GM12878 (cell line): ENCODE measurements at regions not wholly inside any gene's neighbourhood (a gene's known extent, or its start where the extent isn't known, plus 50 kb on each side); places are given as distances from the start of the nearest gene placed in this dataset.

ENCODE experiments used
- ATAC-seq: fragments of 200-7000 bp; cut with Tn5 transposase; 3 replicates; pipeline ENCODE4 v1.9.1; 2020; ENCODE audit warnings: mild to moderate bottlenecking, moderate library complexity
- BruUV-seq: library from RNA; stranded (reverse); fragments of 400-500 nt; replicated peaks from 2 replicates; lab custom pipeline; 2021; lab: Mats Ljungman, UMichigan
- CTCF ChIA-PET: fragments of 300-600 bp; sonication (Branson Sonifier 250); formaldehyde crosslinking; extraction: SDS; loops from one replicate; lab custom pipeline; 2021; ENCODE audit warnings: inconsistent platforms; lab: Yijun Ruan, JAX
- POLR2A ChIA-PET: fragments of 350-600 bp; formaldehyde crosslinking; extraction: SDS; loops from one replicate; lab custom pipeline; 2021; ENCODE audit warnings: inconsistent platforms; lab: Charles Lee
- RAD21 ChIA-PET: fragments of 300-600 bp; sonication (Branson Sonifier 250); formaldehyde crosslinking; loops from one replicate; lab custom pipeline; 2023; ENCODE audit warnings: antibody characterized with exemption; ENCODE audit not compliant: unreplicated experiment; lab: Charles Lee
- SMC1A ChIA-PET: fragments of 300-600 bp; sonication (Branson Sonifier 250); formaldehyde crosslinking; loops from one replicate; lab custom pipeline; 2023; ENCODE audit not compliant: unreplicated experiment, uncharacterized antibody; lab: Charles Lee
- DNase-seq: peaks from one replicate; pipeline ENCODE4 v3.0.0-alpha.2; 2011; ENCODE audit warnings: low read depth, low spot score
- FAIRE-seq: peaks from 3 replicates; lab custom pipeline; 2011; peaks lifted over from hg19 to GRCh38; lab: Jason Lieb, UNC
- H2AFZ ChIP-seq: 2 replicates; pipeline ENCODE4 v1.6.0; 2011; ENCODE audit warnings: low read depth, low read length, control low read depth; ENCODE audit not compliant: control insufficient read depth
- H3K27ac ChIP-seq: 2 replicates; pipeline ENCODE4 v1.5.1; 2011; ENCODE audit warnings: control low read depth; ENCODE audit not compliant: control insufficient read depth, insufficient read depth
- H3K27me3 ChIP-seq, 2 experiments: replicated peaks in 1 of 2; 2 replicates each; pipeline versions ENCODE4 v1.6.0 to v1.6.1; 2011; ENCODE audit warnings: low read length in 1 of 2; ENCODE audit not compliant: control insufficient read depth in 2 of 2, insufficient read depth in 2 of 2
- H3K36me3 ChIP-seq, 2 experiments: 2 replicates each; pipeline ENCODE4 v1.5.1; 2011; ENCODE audit warnings: low read length in 1 of 2; ENCODE audit not compliant: control insufficient read depth in 2 of 2, insufficient read depth in 2 of 2
- H3K4me1 ChIP-seq: 2 replicates; pipeline ENCODE4 v1.6.1; 2011; ENCODE audit warnings: mild to moderate bottlenecking, low read length, moderate library complexity, mixed read lengths; ENCODE audit not compliant: control insufficient read depth, insufficient read depth
- H3K4me2 ChIP-seq: 2 replicates; pipeline ENCODE4 v1.6.0; 2011; ENCODE audit warnings: control low read depth; ENCODE audit not compliant: control insufficient read depth, insufficient read depth
- H3K4me3 ChIP-seq: fragments of 200-600 bp; sonication (generic); 2 replicates; pipeline ENCODE4 v1.5.1; 2016
- H3K79me2 ChIP-seq: 2 replicates; pipeline ENCODE4 v1.6.0; 2011; ENCODE audit warnings: low read length; ENCODE audit not compliant: control insufficient read depth, insufficient read depth
- H3K9ac ChIP-seq: 2 replicates; pipeline ENCODE4 v1.8.0; 2011; ENCODE audit warnings: low read length, control low read depth, mixed read lengths; ENCODE audit not compliant: control insufficient read depth, insufficient read depth
- H3K9me3 ChIP-seq: replicated peaks from 3 replicates; pipeline ENCODE4 v1.5.1; 2011; ENCODE audit warnings: mild to moderate bottlenecking, low read length; ENCODE audit not compliant: control insufficient read depth, insufficient read depth
- H4K20me1 ChIP-seq: 2 replicates; pipeline ENCODE4 v1.6.0; 2011; ENCODE audit not compliant: control insufficient read depth, insufficient read depth
- BCL11A ChIP-seq: IDR thresholded peaks from 2 replicates; pipeline ENCODE4 v1.6.1; 2011; ENCODE audit warnings: low read depth, low read length
- BMI1 ChIP-seq: fragments of 450-650 bp; IDR thresholded peaks from 2 replicates; pipeline ENCODE4 v1.6.1; 2016; ENCODE audit warnings: mild to moderate bottlenecking, moderate library complexity, borderline replicate concordance
- CHD1 ChIP-seq: IDR thresholded peaks from 2 replicates; pipeline ENCODE4 v1.6.1; 2012; ENCODE audit warnings: low read depth, low read length, improper control_type of control experiment
- CHD4 ChIP-seq: fragments of 200-600 bp; sonication (generic); IDR thresholded peaks from 2 replicates; pipeline ENCODE4 v1.6.1; 2016; ENCODE audit warnings: mild to moderate bottlenecking
- EED ChIP-seq: sonication (generic); IDR thresholded peaks from 2 replicates; pipeline ENCODE4 v1.6.1; 2016; ENCODE audit warnings: antibody characterized with exemption, low read depth
- EGR1 ChIP-seq, 2 experiments: IDR thresholded peaks; 1 replicate in 1 of 2; 2 replicates in 1 of 2; pipeline ENCODE4 v1.6.1; 2011 to 2012; ENCODE audit warnings: low read depth in 2 of 2, low read length in 2 of 2, borderline replicate concordance in 1 of 2, mild to moderate bottlenecking in 1 of 2, moderate library complexity in 1 of 2
- ETV6 ChIP-seq, 2 experiments: fragments of 450-650 bp in 1 of 2; IDR thresholded peaks in 1 of 2; conservative IDR thresholded peaks in 1 of 2; 2 replicates each; pipeline ENCODE4 v1.6.1; 2014; ENCODE audit warnings: antibody characterized with exemption in 1 of 2, borderline replicate concordance in 1 of 2, low read depth in 1 of 2, mild to moderate bottlenecking in 1 of 2, moderate library complexity in 1 of 2
- JUND ChIP-seq: IDR thresholded peaks from 2 replicates; pipeline ENCODE4 v1.6.1; 2012; ENCODE audit warnings: low read depth, mild to moderate bottlenecking, low read length, improper control_type of control experiment, moderate library complexity
- MXI1 ChIP-seq: fragments of 150-350 bp; IDR thresholded peaks from 2 replicates; pipeline ENCODE4 v1.6.1; 2011; ENCODE audit warnings: low read depth, mild to moderate bottlenecking, inconsistent platforms, low read length, improper control_type of control experiment
- PBX3 ChIP-seq: IDR thresholded peaks from 2 replicates; pipeline ENCODE4 v1.6.1; 2011; ENCODE audit warnings: mild to moderate bottlenecking, low read depth, low read length, moderate library complexity; ENCODE audit not compliant: insufficient replicate concordance
- SREBF1 ChIP-seq: IDR thresholded peaks from 2 replicates; pipeline ENCODE4 v1.6.1; 2012; ENCODE audit warnings: mild to moderate bottlenecking, low read length
- YY1 ChIP-seq: IDR thresholded peaks from 2 replicates; pipeline ENCODE4 v1.6.1; 2011; ENCODE audit warnings: low read depth, mild to moderate bottlenecking, low read length
- WGBS: methylation state at CpG from one replicate; pipeline ENCODE4 v1.1.6; 2016; ENCODE audit warnings: low lambda C conversion rate; ENCODE audit not compliant: insufficient replicate concordance, insufficient coverage; ENCODE audit errors: missing lambda C conversion rate; 5-methylcytosine and 5-hydroxymethylcytosine counted together
- in situ Hi-C: fragments of 300-500 bp; cut with MboI; formaldehyde crosslinking; loops from 9 replicates; pipeline ENCODE4 v1.14.3; 2018; ENCODE audit warnings: mixed read lengths
- intact Hi-C: fragments of 100-400 bp; cut with micrococcal nuclease; formaldehyde crosslinking; loops from one replicate; pipeline ENCODE4 v1.14.2; 2022; ENCODE audit not compliant: unreplicated experiment

- no TSS peak for BruUV-seq
- Histone ChIP-seq H2AFZ (no peak overlapping the region), H3K4me2 (no peak overlapping the region), H3K27me3 (no peaks in the 10 kb centered on the region; a peak in 1 of 4 replicates), H3K4me1 (no peaks in the 10 kb centered on the region), H3K79me2 (no peaks in the 10 kb centered on the region), H3K9me3 (no peaks in the 10 kb centered on the region), H4K20me1 (no peaks in the 10 kb centered on the region), H3K27ac (no peak overlapping the region), H3K4me3 (no peak overlapping the region), H3K9ac (no peak overlapping the region), H3K36me3 (no peaks in the 10 kb centered on the region)
- DNase-seq (no peak), FAIRE-seq (no peak), ATAC-seq (no peak)
- intact Hi-C loops: no loop called here
- ChIA-PET CTCF (interaction anchor here (0.6 to 1.6 kb wide), 3 partner anchors 11 to 398 kb away, joined by 3 to 10 read pairs (median 7); no protein-coding TSS in a partner anchor), POLR2A (interaction anchor here (1.2 kb wide), 1 partner anchor 76 kb away, joined by 4 read pairs; the partner anchor contains the start of gene SESN3), RAD21 (interaction anchor here (1.2 to 1.7 kb wide), 2 partner anchors 11 to 153 kb away, joined by 5 read pairs; no protein-coding TSS in a partner anchor), SMC1A (interaction anchor here (1.1 to 3.4 kb wide), 6 partner anchors 11 to 152 kb away, joined by 3 to 13 read pairs (median 4); partner anchors contain the start of gene SESN3)
- in situ Hi-C loops: no loop called here
- 64% methylated on average over 1 of the region's 1 CpG for WGBS
- no peak for TF ChIP-seq SREBF1
- no peak for TF ChIP-seq BMI1
- TF ChIP-seq JUND: no peak
- no peak for TF ChIP-seq EGR1 (IDR thresholded peaks at IDR 0.05; ENCODE audit: borderline replicate concordance in 1 of 2, low read depth in 2 of 2, low read length in 2 of 2)
- TF ChIP-seq ETV6 (conservative IDR thresholded peaks at IDR 0.05 in 1 of 2, IDR thresholded peaks at IDR 0.05 in 1 of 2; ENCODE audit: borderline replicate concordance in 1 of 2, low read depth in 1 of 2): no peak
Measured at GRCh38 chr11:95307286-95307685, 76.3 kb upstream of the SESN3 start.

GRCh38 chr11:95306801-95307200 is 75.8 kb upstream of the SESN3 start:
- Histone ChIP-seq H3K4me2 (no peak overlapping the region), H3K4me1 (no peaks in the 10 kb centered on the region), H3K9ac (no peak overlapping the region), H3K79me2 (no peaks in the 10 kb centered on the region), H3K36me3 (no peaks in the 10 kb centered on the region), H3K27ac (no peak overlapping the region), H4K20me1 (no peaks in the 10 kb centered on the region)
- ChIA-PET CTCF (interaction anchor here (0.6 to 2.8 kb wide), 6 partner anchors 10 to 399 kb away, joined by 3 to 16 read pairs (median 5); no protein-coding TSS in a partner anchor), SMC1A (interaction anchor here (0.7 to 3.4 kb wide), 9 partner anchors 12 to 409 kb away, joined by 3 to 13 read pairs (median 3); partner anchors contain the start of gene SESN3), RAD21 (interaction anchor here (0.8 to 1.7 kb wide), 4 partner anchors 11 to 153 kb away, joined by 3 to 5 read pairs (median 4); no protein-coding TSS in a partner anchor)
- no peak for FAIRE-seq
- intact Hi-C loops: no loop called here
- no peak for TF ChIP-seq BCL11A
- no peak for TF ChIP-seq MXI1
- TF ChIP-seq PBX3: no peak
- TF ChIP-seq CHD4: no peak
- no peak for TF ChIP-seq YY1
- no peak for TF ChIP-seq EED
- TF ChIP-seq CHD1: no peak
- TF ChIP-seq, all 136 proteins: peak for 0
- no peak overlapping the region for H3K4me3 ChIP-seq
- in situ Hi-C loops: no loop called here
- 86% methylated on average over 1 of the region's 1 CpG for WGBS
- H3K9me3 ChIP-seq: no peaks in the 10 kb centered on the region
- ATAC-seq (no peak), DNase-seq (no peak)
- POLR2A ChIA-PET: interaction anchor here (0.7 to 1.2 kb wide), 4 partner anchors 10 to 98 kb away, joined by 3 to 4 read pairs (median 4); partner anchors contain the start of gene SESN3
- no peaks in the 10 kb centered on the region; a peak in 1 of 4 replicates for H3K27me3 ChIP-seq
- no TSS peak for BruUV-seq
- H2AFZ ChIP-seq: no peak overlapping the region
